Fibroblast of mammary gland (primary cell): ENCODE measurements at regions not wholly inside any gene's neighbourhood (a gene's known extent, or its start where the extent isn't known, plus 50 kb on each side); places are given as distances from the start of the nearest gene placed in this dataset.

Experiments
- DNase-seq: peaks from one replicate; pipeline ENCODE4 v3.0.0-alpha.2; 2010; ENCODE audit warnings: low read depth
- H3K4me3 ChIP-seq: 2 replicates; pipeline ENCODE4 v1.5.1; 2011; ENCODE audit warnings: low read depth, mild to moderate bottlenecking, low read length, moderate library complexity; ENCODE audit not compliant: control insufficient read depth
- CTCF ChIP-seq: conservative IDR thresholded peaks from 2 replicates; pipeline ENCODE4 v1.5.1; 2011; ENCODE audit warnings: low read depth, low read length, inconsistent platforms; ENCODE audit not compliant: control insufficient read depth, insufficient read depth

- DNase-seq, result no peak
- TF ChIP-seq CTCF, result no peak
Observed at GRCh38 chr12:16844875-16845274, 238.9 kb upstream of the LMO3 start.

GRCh38 chr12:16833376-16834015 lies 227.5 kb upstream of the LMO3 start:
- no peak for TF ChIP-seq CTCF
- no peak for DNase-seq
- H3K4me3 ChIP-seq, result no peak overlapping the region

More at GRCh38 chr12:16844875-16845274, 238.9 kb upstream of the LMO3 start:
- H3K4me3 ChIP-seq, result no peak overlapping the region

- no peak for DNase-seq
Observed at GRCh38 chr12:16828891-16829290, 222.9 kb upstream of the LMO3 start.

GRCh38 chr12:16807731-16808130 lies 201.8 kb upstream of the LMO3 start:
- TF ChIP-seq CTCF, result no peak
- no peak for DNase-seq
- no peak overlapping the region for H3K4me3 ChIP-seq

More at GRCh38 chr12:16828891-16829290, 222.9 kb upstream of the LMO3 start:
- no peak overlapping the region for H3K4me3 ChIP-seq
- no peak for TF ChIP-seq CTCF

- H3K4me3 ChIP-seq, result no peak overlapping the region
- no peak for DNase-seq
- no peak for TF ChIP-seq CTCF
Observed at GRCh38 chr12:16796168-16796567, 190.2 kb upstream of the LMO3 start.

- DNase-seq, result no peak
- no peak overlapping the region for H3K4me3 ChIP-seq
- no peak for TF ChIP-seq CTCF
Observed at GRCh38 chr12:16789204-16789790, 183.3 kb upstream of the LMO3 start.

- no peak overlapping the region for H3K4me3 ChIP-seq
- DNase-seq, result no peak
- no peak for TF ChIP-seq CTCF
Observed at GRCh38 chr12:16788506-16789203, 182.7 kb upstream of the LMO3 start.
